HG03432 (cell line): ENCODE measurements at regions not wholly inside any gene's neighbourhood (a gene's known extent, or its start where the extent isn't known, plus 50 kb on each side); places are given as distances from the start of the nearest gene placed in this dataset.
"Not testable (repeated sequence)": the region's sequence is repeated elsewhere in the genome, so short reads cannot be mapped to it uniquely, and the experiment has no call there.

Experiments
- ATAC-seq: cut with Tn5 transposase; IDR thresholded peaks from one replicate; pipeline ENCODE4 v1.9.1; 2021; ENCODE audit warnings: mild to moderate bottlenecking, moderate library complexity; ENCODE audit not compliant: unreplicated experiment

GRCh38 chr4:11691236-11691635 lies 262.5 kb upstream of the HS3ST1 start:
- no peak for ATAC-seq

DNA sequence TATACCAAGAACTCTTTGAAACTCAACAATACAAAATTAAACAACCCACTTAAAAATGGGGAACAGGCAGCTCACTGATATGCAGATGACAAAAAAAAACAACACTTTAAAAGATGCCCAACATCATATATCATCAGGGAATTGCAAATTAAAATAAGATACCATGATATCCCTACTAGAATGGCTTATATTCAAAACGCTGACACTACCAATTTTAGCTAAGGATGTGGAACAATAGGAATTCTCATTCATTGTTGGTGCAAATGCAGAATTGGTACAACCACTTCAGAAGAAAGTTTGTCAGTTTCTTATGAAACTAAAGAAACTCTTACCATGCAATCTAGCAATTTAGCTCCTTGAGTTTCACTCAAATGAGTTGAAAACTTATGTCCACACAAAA lies 259.0 kb upstream of the HS3ST1 start:
- no peak for ATAC-seq

GRCh38 chr4:11685481-11685880 lies 256.8 kb upstream of the HS3ST1 start:
- no peak for ATAC-seq

DNA sequence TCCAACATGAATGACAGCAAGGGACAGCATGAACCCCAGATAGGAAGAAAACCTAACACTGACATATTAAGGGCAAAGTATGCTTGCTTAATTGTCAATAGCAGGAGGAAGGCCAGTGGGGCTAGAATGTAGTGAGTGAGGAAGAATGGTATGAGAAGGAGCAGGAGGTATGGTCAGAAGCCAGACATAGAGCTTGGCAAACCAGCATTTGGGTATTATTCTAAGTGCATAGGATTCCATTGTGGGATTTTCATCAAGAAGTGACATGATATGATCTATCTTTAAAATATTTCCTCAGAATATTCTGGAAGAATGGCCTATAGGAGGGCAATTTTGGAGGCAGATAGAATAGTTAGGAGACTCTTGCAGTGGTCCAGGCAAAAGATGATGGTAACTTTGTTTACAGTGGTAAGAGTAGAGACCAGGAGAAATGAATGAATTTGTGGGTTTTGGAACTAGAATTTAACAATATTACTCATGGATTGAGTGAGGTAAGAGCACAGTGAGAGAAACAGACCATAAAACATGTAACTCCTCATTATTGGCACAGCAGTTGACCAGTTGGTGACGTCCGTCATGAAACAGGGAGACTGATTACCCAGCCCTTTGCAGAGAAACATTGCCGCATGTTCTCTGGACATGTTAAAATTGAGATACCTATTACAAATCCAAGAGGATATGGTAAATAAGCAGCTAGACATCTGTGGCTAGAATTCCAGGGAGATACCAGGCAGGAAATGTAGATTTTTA lies 246.5 kb upstream of the HS3ST1 start:
- ATAC-seq = no peak

GRCh38 chr4:11670304-11670703 lies 241.6 kb upstream of the HS3ST1 start:
- ATAC-seq = no peak

GRCh38 chr4:11669156-11669555 lies 240.5 kb upstream of the HS3ST1 start:
- ATAC-seq = no peak

GRCh38 chr4:11663114-11663513 lies 234.4 kb upstream of the HS3ST1 start:
- ATAC-seq = no peak

DNA sequence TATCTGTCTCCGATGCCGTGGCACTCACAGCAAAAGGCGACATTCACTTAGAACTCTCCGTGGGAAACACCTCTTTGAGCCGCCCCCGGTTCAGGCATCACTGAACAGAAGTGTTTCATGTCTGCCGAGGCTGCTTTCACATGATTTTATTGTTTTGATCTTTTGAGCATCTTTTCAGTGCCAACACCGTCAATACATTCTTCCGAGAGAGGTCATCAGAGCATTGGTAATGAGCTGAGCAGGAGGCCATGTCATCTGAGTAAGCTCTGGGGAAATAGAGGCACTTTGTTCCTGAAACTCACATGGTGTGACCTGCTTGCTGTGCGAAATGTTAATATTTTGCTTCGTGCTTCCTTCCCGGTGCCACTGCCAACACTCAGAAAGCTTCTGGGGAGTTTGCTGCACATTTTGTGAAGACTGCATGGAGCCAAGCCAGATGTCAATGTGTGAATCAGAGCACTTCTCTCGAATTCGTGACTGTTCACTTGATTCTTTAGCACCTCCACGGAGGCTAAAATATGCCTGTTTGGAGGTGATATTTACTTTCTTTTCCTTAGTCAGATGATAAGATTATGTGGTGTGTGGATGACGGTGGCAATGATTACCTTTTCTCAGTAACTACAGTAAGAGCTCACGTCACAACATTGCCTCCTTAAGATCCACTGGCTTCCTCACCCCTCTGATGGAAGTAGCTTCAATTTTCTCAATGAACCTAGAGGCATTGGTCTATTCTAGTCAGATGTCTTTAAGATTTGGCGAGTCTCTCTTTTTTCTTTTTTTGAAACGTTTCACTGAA lies 222.3 kb upstream of the HS3ST1 start:
- ATAC-seq = no peak

- no peak for ATAC-seq
Measured at GRCh38 chr4:11647433-11647832, 218.7 kb upstream of the HS3ST1 start.

- ATAC-seq = not testable (repeated sequence)
Measured at GRCh38 chr4:11643081-11643480, 214.4 kb upstream of the HS3ST1 start.

DNA sequence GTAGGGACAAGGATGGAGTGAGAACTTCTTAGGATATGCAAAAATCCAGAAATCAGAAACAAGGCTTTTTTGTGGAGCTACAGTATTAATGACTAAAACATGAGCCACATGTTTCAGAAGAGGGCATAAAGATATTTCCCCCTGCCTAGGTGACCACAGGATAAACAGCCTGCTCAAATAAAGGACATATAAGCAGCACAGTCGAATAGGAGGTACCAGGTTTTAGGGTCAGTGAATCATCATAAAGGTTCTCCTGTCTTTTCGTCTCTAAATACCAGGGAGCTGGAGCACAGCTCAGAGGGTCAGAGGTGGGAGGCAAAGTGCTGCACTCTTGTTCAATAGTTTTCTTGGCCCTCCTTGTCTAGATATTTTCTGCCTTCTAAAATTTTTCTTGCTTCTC lies 211.9 kb upstream of the HS3ST1 start:
- ATAC-seq = no peak

DNA sequence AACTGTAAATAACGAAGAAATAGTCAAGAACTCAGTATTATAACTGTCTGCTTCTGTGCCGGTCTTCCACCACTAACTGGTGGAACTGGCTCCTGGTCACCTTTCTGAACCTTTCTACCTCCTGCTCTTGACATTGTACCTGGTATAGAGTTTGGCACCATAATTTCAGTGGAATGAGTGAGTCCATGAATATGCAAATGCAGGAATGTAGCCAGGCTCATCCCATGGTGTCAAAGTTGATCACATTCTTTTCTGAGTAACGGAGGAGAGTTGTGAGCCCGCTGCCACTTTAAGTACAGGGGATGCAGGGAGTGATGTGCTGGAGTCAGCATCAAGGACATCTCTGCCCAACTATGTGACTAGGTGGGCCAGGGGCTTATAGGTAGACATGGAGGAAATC lies 207.9 kb upstream of the HS3ST1 start:
- ATAC-seq = no peak

GRCh38 chr4:11636031-11636430 lies 207.3 kb upstream of the HS3ST1 start:
- ATAC-seq = no peak

DNA sequence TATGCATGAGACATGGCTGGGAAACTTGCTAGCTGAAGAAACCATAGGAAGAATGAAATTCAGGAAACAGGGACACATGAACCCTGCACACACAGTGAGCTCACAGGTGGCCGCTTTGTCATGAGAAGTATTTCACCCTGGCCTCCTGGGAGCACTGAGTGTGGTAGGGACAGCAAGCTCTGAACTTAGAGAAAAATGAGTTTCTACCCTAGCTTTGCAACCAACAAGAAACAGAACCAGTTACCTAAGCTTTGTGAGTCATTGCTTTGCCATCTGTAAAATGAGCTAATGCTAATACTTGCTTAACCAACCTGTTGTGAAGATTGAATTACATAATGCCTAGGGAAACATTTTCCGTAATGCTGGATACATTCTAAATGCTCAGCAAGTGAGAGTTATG lies 206.6 kb upstream of the HS3ST1 start:
- no peak for ATAC-seq

DNA sequence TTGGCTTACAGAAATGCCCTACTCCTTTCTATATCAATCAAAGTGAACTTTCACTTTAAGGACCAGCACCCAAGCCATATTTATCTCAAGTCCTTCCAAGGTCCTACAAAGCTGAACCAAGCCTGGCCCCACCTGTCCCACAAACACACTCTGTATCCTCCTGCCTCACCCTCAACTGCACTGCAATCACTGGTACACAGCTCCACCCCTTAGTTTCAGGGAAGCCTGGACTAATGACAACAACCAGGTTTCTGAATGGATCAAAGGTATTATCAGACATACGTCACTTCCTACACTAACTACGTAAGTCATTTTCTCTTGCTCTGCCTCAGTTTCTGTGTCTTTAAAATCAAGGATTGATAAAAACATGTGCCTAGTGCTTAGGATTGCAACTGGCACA lies 205.6 kb upstream of the HS3ST1 start:
- ATAC-seq = no peak

DNA sequence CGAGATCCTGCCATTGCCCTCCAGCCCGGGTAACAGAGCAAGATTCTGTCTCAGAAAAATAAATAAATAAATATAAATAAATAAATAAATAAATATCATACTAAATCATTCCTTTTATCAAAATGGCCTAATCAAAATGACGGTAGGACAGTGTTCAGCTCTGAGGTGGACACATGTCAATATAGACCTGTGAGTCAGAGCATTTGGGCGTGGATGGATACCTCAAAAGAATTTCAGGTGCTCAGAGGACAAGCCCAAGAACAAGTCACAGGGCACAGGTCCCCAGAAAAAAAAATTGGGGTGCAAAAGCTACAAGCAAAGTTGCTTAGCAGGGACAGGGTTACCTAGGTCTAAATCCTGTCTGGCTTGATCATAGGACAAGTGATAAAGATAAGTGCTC lies 204.7 kb upstream of the HS3ST1 start:
- no peak for ATAC-seq

GRCh38 chr4:11632483-11632882 lies 203.8 kb upstream of the HS3ST1 start:
- ATAC-seq = no peak

GRCh38 chr4:11632025-11632424 lies 203.3 kb upstream of the HS3ST1 start:
- ATAC-seq = no peak

- ATAC-seq = no peak
Measured at GRCh38 chr4:11631416-11631815, 202.7 kb upstream of the HS3ST1 start.

DNA sequence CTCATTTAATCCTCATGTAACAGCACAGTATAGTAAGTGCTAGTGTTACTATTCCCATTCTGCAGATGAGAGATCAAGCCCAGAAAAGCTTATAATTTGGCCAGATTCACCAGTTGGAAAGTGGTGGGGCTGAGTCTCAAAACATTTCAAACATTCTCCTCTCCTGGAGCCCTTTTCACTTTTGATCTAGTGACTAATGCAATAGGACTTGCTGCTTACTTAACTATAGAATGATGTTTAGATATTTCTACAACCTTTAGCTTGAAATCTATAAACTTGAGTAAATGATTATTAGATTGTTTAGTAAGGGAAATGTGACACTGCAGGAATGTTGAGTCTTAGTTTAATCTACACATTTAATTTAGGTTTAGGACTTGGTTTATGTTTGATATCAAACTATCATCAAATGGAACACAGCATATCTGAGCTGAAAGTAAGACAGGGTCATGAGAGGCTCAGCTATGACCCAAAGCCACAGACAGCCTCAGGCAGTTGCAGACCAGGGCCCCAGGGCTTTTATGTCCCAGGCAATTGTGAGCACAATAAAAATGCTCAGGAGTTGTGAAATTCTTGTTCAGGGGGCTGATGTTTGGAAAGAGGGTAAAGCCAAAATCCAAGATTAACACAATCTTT lies 199.5 kb upstream of the HS3ST1 start:
- ATAC-seq = no peak

DNA sequence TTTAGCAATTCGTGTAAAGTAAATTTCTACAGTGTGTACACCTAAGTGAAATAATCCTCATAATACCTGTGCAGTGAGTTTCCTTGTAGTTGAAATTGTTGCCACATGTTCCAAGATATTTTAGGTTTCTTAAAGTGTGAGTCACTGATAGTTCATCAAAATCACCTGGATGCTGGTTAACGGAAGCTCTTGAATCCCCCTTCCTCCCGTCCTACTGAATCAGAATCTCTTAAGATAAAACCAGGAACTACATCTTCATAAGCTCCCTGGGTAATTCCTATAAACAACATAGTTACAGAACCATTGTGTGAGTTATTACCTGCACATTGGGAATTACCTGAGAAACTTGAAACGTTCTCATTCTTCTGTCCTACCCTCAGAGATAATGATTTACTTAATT lies 197.4 kb upstream of the HS3ST1 start:
- no peak for ATAC-seq

GRCh38 chr4:11625211-11625610 lies 196.5 kb upstream of the HS3ST1 start:
- ATAC-seq = no peak
